AG09309 (cell line): ENCODE measurements at regions not wholly inside any gene's neighbourhood (a gene's known extent, or its start where the extent isn't known, plus 50 kb on each side); places are given as distances from the start of the nearest gene placed in this dataset.

Experiments
- DNase-seq: peaks from one replicate; pipeline ENCODE4 v3.0.0-alpha.2; 2010; ENCODE audit warnings: low read depth
- H3K4me3 ChIP-seq: 2 replicates; pipeline ENCODE4 v1.5.1; 2011; ENCODE audit warnings: mild to moderate bottlenecking, low read depth, low read length, moderate library complexity; ENCODE audit not compliant: control insufficient read depth
- CTCF ChIP-seq: IDR thresholded peaks from 2 replicates; pipeline ENCODE4 v1.5.1; 2011; ENCODE audit warnings: mild to moderate bottlenecking, low read depth, low read length, inconsistent platforms; ENCODE audit not compliant: insufficient read depth, control insufficient read depth; ENCODE audit errors: missing control alignments

- H3K4me3 ChIP-seq: peak overlapping the region; percentile 8; the same call in 1 of the 2 replicates
- no peak for TF ChIP-seq CTCF
- DNase-seq: no peak
Observed at GRCh38 chr7:130939321-130940095, 205.5 kb upstream of the KLF14 start.

GRCh38 chr7:130940326-130940725 lies 206.3 kb upstream of the KLF14 start:
- TF ChIP-seq CTCF: no peak
- no peak for DNase-seq
- peak overlapping the region; percentile 42 for H3K4me3 ChIP-seq

GRCh38 chr7:130940907-130941306 lies 206.9 kb upstream of the KLF14 start:
- peak overlapping the region; percentile 42 for H3K4me3 ChIP-seq
- no peak for DNase-seq
- no peak for TF ChIP-seq CTCF

- TF ChIP-seq CTCF: no peak
- no peak for DNase-seq
- H3K4me3 ChIP-seq: peak overlapping the region; percentile 42
Observed at GRCh38 chr7:130941322-130942210, 207.6 kb upstream of the KLF14 start.

GRCh38 chr7:130942211-130942964 lies 208.4 kb upstream of the KLF14 start:
- no peak for TF ChIP-seq CTCF
- no peak overlapping the region for H3K4me3 ChIP-seq
- no peak for DNase-seq

GRCh38 chr7:130943336-130943901 lies 209.4 kb upstream of the KLF14 start:
- no peak for TF ChIP-seq CTCF
- no peak overlapping the region for H3K4me3 ChIP-seq
- no peak for DNase-seq
